ENCODE measurements at regions not wholly inside any gene's neighbourhood (a gene's known extent, or its start where the extent isn't known, plus 50 kb on each side); places are given as distances from the start of the nearest gene placed in this dataset.

DNA sequence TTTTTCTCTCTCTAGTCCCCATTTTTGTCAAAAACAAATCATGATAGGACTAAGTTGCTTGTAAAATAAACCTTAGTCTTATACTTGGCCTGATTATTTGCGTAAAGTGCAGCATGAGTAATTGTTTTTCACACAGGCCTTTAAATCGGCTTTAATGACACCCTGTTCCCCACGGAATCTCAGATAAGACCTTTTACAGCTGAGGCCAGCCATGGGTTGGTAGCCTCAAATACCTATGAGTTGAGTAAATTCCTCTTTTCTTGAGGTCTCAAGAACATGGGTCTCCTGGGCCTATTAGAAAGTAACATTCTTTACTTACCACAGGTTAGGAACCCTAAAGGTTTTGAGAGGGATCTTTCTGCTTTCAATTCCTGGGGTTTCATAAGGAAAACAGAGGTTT is 761.0 kb upstream of the PHF14 start:
- H3K9me2 ChIP-seq (ENCODE audit: insufficient read depth, low read length): no peaks in the 10 kb centered on the region
- no peak overlapping the region for H3K4me2 ChIP-seq (ENCODE audit: low read length)
- no peaks in the 10 kb centered on the region for H3F3A ChIP-seq (ENCODE audit: insufficient read depth, low read length, poor library complexity, severe bottlenecking)
- TF ChIP-seq RAD21 (conservative IDR thresholded peaks at IDR 0.05) (no peak), EZH2 (IDR thresholded peaks at IDR 0.05; ENCODE audit: borderline replicate concordance, insufficient read depth, low read length, poor library complexity, severe bottlenecking) (no peak), TAF1 (IDR thresholded peaks at IDR 0.05; ENCODE audit: low read depth) (no peak), SMC3 (conservative IDR thresholded peaks at IDR 0.05; ENCODE audit: poor library complexity) (no peak), CTCF (IDR thresholded peaks at IDR 0.05; ENCODE audit: poor library complexity, severe bottlenecking) (no peak), POLR2AphosphoS5 (IDR thresholded peaks at IDR 0.05) (no peak), MXI1 (conservative IDR thresholded peaks at IDR 0.05; ENCODE audit: poor library complexity, severe bottlenecking) (no peak), REST (IDR thresholded peaks at IDR 0.05; ENCODE audit: borderline replicate concordance) (no peak), EP300 (conservative IDR thresholded peaks at IDR 0.05; ENCODE audit: poor library complexity, severe bottlenecking) (no peak)
- H3K36me3 ChIP-seq (ENCODE audit: insufficient read depth, low read length): no peaks in the 10 kb centered on the region
- no peaks in the 10 kb centered on the region for H4K20me1 ChIP-seq (ENCODE audit: insufficient read depth)
- H3K4me3 ChIP-seq (ENCODE audit: low read length): no peak overlapping the region
- no peak overlapping the region for H2AFZ ChIP-seq (ENCODE audit: low read depth, low read length)
- H3K27ac ChIP-seq (ENCODE audit: low read length): no peak overlapping the region
- no peaks in the 10 kb centered on the region for H3K27me3 ChIP-seq (ENCODE audit: insufficient read depth, low read depth, low read length)
- H3K79me2 ChIP-seq (replicated peaks; ENCODE audit: insufficient read depth, low read length): no peaks in the 10 kb centered on the region
- H3K9me3 ChIP-seq (ENCODE audit: low read length): no peaks in the 10 kb centered on the region
- H3K9ac ChIP-seq (ENCODE audit: low read length): no peak overlapping the region

DNA sequence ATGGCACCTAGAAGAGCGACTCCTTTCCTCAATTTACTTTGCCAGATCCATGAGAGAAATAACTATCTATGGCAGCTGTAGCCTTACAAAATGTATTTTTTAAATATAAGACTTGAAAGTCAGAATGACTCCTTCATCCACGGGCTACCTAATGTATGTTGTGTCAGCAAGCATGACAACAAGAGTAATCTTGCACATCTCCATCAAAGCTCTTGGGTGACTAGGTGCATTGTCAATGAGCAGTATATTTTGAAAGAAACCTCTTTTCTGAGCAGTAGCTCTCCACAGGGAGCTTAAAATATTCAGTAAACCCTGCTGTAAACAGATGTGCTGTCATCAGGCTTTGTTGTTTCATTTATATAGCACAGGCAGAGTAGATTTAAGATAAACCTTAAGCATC is 757.2 kb upstream of the PHF14 start:
- H3K36me3 ChIP-seq (ENCODE audit: insufficient read depth, low read length): no peaks in the 10 kb centered on the region
- H3K4me3 ChIP-seq (ENCODE audit: low read length): no peak overlapping the region
- no peaks in the 10 kb centered on the region for H3K9me2 ChIP-seq (ENCODE audit: insufficient read depth, low read length)
- H3K9me3 ChIP-seq (ENCODE audit: low read length): no peaks in the 10 kb centered on the region
- no peaks in the 10 kb centered on the region for H4K20me1 ChIP-seq (ENCODE audit: insufficient read depth)
- H3K4me2 ChIP-seq (ENCODE audit: low read length): no peak overlapping the region
- H2AFZ ChIP-seq (ENCODE audit: low read depth, low read length): no peak overlapping the region
- H3K9ac ChIP-seq (ENCODE audit: low read length): no peak overlapping the region
- H3K79me2 ChIP-seq (replicated peaks; ENCODE audit: insufficient read depth, low read length): no peaks in the 10 kb centered on the region
- no peaks in the 10 kb centered on the region for H3K27me3 ChIP-seq (ENCODE audit: insufficient read depth, low read depth, low read length)
- H3F3A ChIP-seq (ENCODE audit: insufficient read depth, low read length, poor library complexity, severe bottlenecking): no peaks in the 10 kb centered on the region
- TF ChIP-seq SMC3 (conservative IDR thresholded peaks at IDR 0.05; ENCODE audit: poor library complexity) (no peak), EP300 (conservative IDR thresholded peaks at IDR 0.05; ENCODE audit: poor library complexity, severe bottlenecking) (peak; percentile 83), POLR2AphosphoS5 (IDR thresholded peaks at IDR 0.05) (peak; percentile 67)
- H3K27ac ChIP-seq (ENCODE audit: low read length): no peak overlapping the region

DNA sequence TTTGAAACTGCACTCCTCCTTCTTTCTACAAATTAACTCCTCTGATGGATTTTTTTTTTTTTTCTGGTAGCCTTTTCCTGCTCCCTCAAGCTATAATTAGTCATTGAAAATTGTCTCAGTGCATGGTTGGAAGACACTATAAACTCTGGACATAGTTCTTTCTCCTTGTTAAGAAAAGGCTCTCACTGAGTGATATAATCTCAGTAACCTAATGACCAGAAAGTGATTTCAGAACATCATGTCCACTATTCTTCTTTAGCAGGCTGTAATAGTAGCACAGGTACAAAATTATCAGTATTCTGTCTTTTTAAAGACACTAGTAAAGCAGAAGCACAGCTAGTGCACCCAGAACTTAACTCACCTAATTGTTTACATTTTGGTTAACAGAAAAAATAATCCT is 752.6 kb upstream of the PHF14 start:
- Histone ChIP-seq H3K27ac (ENCODE audit: low read length) (no peak overlapping the region), H3K4me3 (ENCODE audit: low read length) (no peak overlapping the region), H3K9me2 (ENCODE audit: insufficient read depth, low read length) (no peaks in the 10 kb centered on the region), H3K27me3 (ENCODE audit: insufficient read depth, low read depth, low read length) (no peaks in the 10 kb centered on the region), H3F3A (ENCODE audit: insufficient read depth, low read length, poor library complexity, severe bottlenecking) (no peaks in the 10 kb centered on the region), H3K9ac (ENCODE audit: low read length) (no peak overlapping the region), H3K36me3 (ENCODE audit: insufficient read depth, low read length) (no peaks in the 10 kb centered on the region), H3K9me3 (ENCODE audit: low read length) (no peaks in the 10 kb centered on the region), H3K79me2 (replicated peaks; ENCODE audit: insufficient read depth, low read length) (no peaks in the 10 kb centered on the region), H2AFZ (ENCODE audit: low read depth, low read length) (no peak overlapping the region), H4K20me1 (ENCODE audit: insufficient read depth) (no peaks in the 10 kb centered on the region), H3K4me2 (ENCODE audit: low read length) (no peak overlapping the region)
- TF ChIP-seq REST (IDR thresholded peaks at IDR 0.05; ENCODE audit: borderline replicate concordance) (no peak), CTCF (IDR thresholded peaks at IDR 0.05; ENCODE audit: poor library complexity, severe bottlenecking) (no peak), EZH2 (IDR thresholded peaks at IDR 0.05; ENCODE audit: borderline replicate concordance, insufficient read depth, low read length, poor library complexity, severe bottlenecking) (no peak), TAF1 (IDR thresholded peaks at IDR 0.05; ENCODE audit: low read depth) (no peak), MXI1 (conservative IDR thresholded peaks at IDR 0.05; ENCODE audit: poor library complexity, severe bottlenecking) (no peak), EP300 (conservative IDR thresholded peaks at IDR 0.05; ENCODE audit: poor library complexity, severe bottlenecking) (no peak), POLR2AphosphoS5 (IDR thresholded peaks at IDR 0.05) (no peak), SMC3 (conservative IDR thresholded peaks at IDR 0.05; ENCODE audit: poor library complexity) (no peak), RAD21 (conservative IDR thresholded peaks at IDR 0.05) (no peak)

Measured in neural cell (in vitro differentiated cells).